Ascending aorta (tissue), 2 donors: ENCODE measurements at regions not wholly inside any gene's neighbourhood (a gene's known extent, or its start where the extent isn't known, plus 50 kb on each side); places are given as distances from the start of the nearest gene placed in this dataset.

Experiments used
- DNase-seq, 2 donors: peaks; one replicate each; pipeline ENCODE4 v3.0.0-alpha.2; 2019; ENCODE audit warnings: low spot score in 2 of 2
- H3K27ac ChIP-seq, 2 donors: fragments of 200-600 bp; sonication (generic); one replicate each; pipeline ENCODE4 v1.5.1; 2016 to 2017; ENCODE audit warnings: mild to moderate bottlenecking in 1 of 2
- H3K27me3 ChIP-seq: fragments of 200-600 bp; sonication (generic); one replicate; pipeline ENCODE4 v1.5.1; 2017
- H3K36me3 ChIP-seq, 2 donors: fragments of 200-600 bp; sonication (generic); one replicate each; pipeline ENCODE4 v1.5.1; 2016
- H3K4me1 ChIP-seq, 2 donors: fragments of 200-600 bp; sonication (generic); one replicate each; pipeline ENCODE4 v1.5.1; 2016 to 2017; ENCODE audit warnings: mild to moderate bottlenecking in 1 of 2
- H3K4me3 ChIP-seq, 2 donors: fragments of 200-600 bp; sonication (generic); one replicate each; pipeline ENCODE4 v1.5.1; 2016 to 2017; ENCODE audit warnings: mild to moderate bottlenecking in 1 of 2
- H3K9me3 ChIP-seq, 2 donors: fragments of 200-600 bp; sonication (generic); one replicate each; pipeline ENCODE4 v1.5.1; 2016
- CTCF ChIP-seq, 3 experiments: fragments of 200-600 bp in 2 of 3; fragments of 450-650 bp in 1 of 3; sonication (generic) in 2 of 3; IDR thresholded peaks; one replicate each; pipeline ENCODE4 v1.5.1; 2016 to 2019; ENCODE audit warnings: antibody characterized with exemption in 3 of 3, mild to moderate bottlenecking in 1 of 3, moderate library complexity in 1 of 3
- intact Hi-C: fragments of 100-400 bp; cut with DNase I; formaldehyde crosslinking; loops from one replicate; pipeline ENCODE4 v1.15.1; 2023

- intact Hi-C loops, result no loop called here
- Histone ChIP-seq H3K9me3 (no peaks in the 10 kb centered on the region), H3K36me3 (no peaks in the 10 kb centered on the region), H3K4me1 (no peaks in the 10 kb centered on the region), H3K27ac (no peak overlapping the region), H3K4me3 (no peak overlapping the region), H3K27me3 (no peaks in the 10 kb centered on the region)
- no peak for DNase-seq
- no peak for TF ChIP-seq CTCF (IDR thresholded peaks at IDR 0.05)
These were observed 54.3 kb upstream of the CREB3L1 start for GRCh38 chr11:46223252-46223513.

DNA sequence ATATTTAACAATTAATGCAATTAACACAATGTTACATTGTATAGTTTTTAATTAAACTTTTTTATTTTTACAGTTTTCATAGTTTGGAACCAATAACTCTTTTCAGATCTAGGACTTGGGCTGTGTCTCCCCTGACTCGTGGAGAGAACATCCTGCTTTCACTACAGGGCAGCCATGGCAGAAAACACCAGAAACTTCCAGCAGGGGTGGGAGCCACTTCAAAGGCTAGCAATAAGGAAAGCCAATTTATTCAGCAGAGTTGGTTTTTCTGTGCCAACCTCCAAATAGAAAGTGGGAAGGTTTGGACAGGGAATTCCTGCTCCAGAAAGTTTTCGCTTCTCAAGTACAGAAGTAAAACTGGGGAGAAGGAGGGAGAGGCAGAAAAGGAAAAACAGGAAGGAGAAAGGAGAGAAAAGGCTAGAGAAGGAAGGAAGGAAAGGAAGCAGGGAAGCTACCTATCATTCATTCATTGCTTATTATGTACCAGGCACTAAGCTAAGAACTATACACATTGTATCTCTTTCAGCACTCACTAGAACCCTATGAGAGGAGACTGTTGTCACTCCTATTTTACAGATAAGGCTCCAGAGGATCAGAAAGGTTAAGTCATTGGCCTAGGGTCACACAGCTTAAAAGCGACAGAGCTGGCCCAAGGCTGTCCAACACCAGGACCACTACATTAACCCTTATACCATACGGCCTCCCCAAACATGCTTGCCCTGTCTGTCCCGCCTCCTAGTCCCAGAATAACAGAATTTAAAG, 54.8 kb upstream of the CREB3L1 start:
- no peak for TF ChIP-seq CTCF (IDR thresholded peaks at IDR 0.05)
- DNase-seq, result no peak
- Histone ChIP-seq H3K27me3 (no peaks in the 10 kb centered on the region), H3K9me3 (no peaks in the 10 kb centered on the region), H3K4me3 (no peak overlapping the region), H3K27ac (no peak overlapping the region), H3K4me1 (no peaks in the 10 kb centered on the region), H3K36me3 (no peaks in the 10 kb centered on the region)
- intact Hi-C loops, result no loop called here

- intact Hi-C loops, result no loop called here
- Histone ChIP-seq H3K4me3 (no peak overlapping the region), H3K9me3 (no peaks in the 10 kb centered on the region), H3K27me3 (no peaks in the 10 kb centered on the region), H3K36me3 (no peaks in the 10 kb centered on the region), H3K27ac (no peak overlapping the region), H3K4me1 (no peaks in the 10 kb centered on the region)
- DNase-seq, result no peak
- TF ChIP-seq CTCF (IDR thresholded peaks at IDR 0.05), result no peak
These were observed 57.1 kb upstream of the CREB3L1 start for GRCh38 chr11:46220313-46220712.

GRCh38 chr11:46216765-46217089, 60.7 kb upstream of the CREB3L1 start:
- Histone ChIP-seq H3K27ac (no peak overlapping the region), H3K4me3 (no peak overlapping the region), H3K36me3 (no peaks in the 10 kb centered on the region), H3K9me3 (no peaks in the 10 kb centered on the region), H3K4me1 (no peaks in the 10 kb centered on the region), H3K27me3 (no peaks in the 10 kb centered on the region)
- no peak for DNase-seq
- TF ChIP-seq CTCF (IDR thresholded peaks at IDR 0.05), result no peak
- intact Hi-C loops, result no loop called here

DNA sequence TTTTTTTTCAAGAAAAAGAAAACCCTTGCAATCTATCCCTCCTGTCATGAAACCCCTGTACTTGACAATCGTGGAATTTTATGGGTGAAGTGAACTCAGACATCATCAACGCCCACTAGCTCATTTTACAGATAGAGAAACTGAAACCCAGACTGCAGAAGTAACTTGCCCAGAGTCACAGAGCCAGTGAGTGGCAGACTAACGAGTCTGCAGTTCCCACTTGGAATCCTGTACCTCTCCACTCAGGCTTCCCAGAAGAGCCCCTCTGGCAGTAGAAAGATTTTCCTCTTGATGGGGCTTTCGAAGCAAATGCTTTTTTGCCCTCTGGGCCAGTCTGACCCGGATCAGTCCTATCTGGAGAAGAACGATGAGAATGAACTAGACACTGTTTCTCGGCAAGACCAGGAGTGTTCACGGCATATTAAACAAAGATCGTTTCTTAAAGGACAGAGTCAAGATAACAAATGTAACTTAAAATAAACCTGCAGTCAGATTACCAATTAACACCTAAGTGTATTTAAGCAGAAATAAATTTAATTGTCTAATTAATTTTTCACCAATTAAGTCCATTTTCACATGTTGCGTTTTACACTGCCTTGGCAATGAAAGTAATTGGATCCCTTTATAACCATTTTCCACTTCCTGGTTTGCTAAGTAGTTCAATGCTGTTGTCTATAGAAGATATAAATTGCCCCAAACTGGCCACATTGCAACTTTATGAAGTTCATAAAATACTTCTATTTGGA, 61.3 kb upstream of the CREB3L1 start:
- Histone ChIP-seq H3K4me3 (peak overlapping the region in 1 of 2 donors; percentile 22), H3K4me1 (no peaks in the 10 kb centered on the region), H3K27me3 (no peaks in the 10 kb centered on the region), H3K36me3 (no peaks in the 10 kb centered on the region), H3K9me3 (no peaks in the 10 kb centered on the region), H3K27ac (no peak overlapping the region)
- no peak for TF ChIP-seq CTCF (IDR thresholded peaks at IDR 0.05)
- intact Hi-C loops, result no loop called here
- no peak for DNase-seq
